OCI-LY1 (cell line): ENCODE measurements at regions not wholly inside any gene's neighbourhood (a gene's known extent, or its start where the extent isn't known, plus 50 kb on each side); places are given as distances from the start of the nearest gene placed in this dataset.

Source experiments
- H2AFZ ChIP-seq: fragments of 200-600 bp; sonication (generic), shearing (Covaris generic); 2 replicates; pipeline ENCODE4 v1.6.0; 2014; ENCODE audit warnings: antibody characterized with exemption, mild to moderate bottlenecking, low read length
- H3F3A ChIP-seq: fragments of 200-600 bp; sonication (generic), shearing (Covaris generic); 2 replicates; pipeline ENCODE4 v1.6.0; 2014; ENCODE audit warnings: mild to moderate bottlenecking, antibody characterized with exemption, low read length, moderate library complexity; ENCODE audit not compliant: insufficient read depth
- H3K27ac ChIP-seq: fragments of 200-600 bp; sonication (generic); 2 replicates; pipeline ENCODE4 v1.5.1; 2014; ENCODE audit warnings: low read length, mixed run types, mild to moderate bottlenecking, low read depth; ENCODE audit not compliant: poor library complexity, severe bottlenecking
- H3K27me3 ChIP-seq: fragments of 200-600 bp; sonication (generic); 2 replicates; pipeline ENCODE4 v1.6.0; 2014; ENCODE audit warnings: antibody characterized with exemption, mild to moderate bottlenecking, low read length, moderate library complexity; ENCODE audit not compliant: insufficient read depth
- H3K36me3 ChIP-seq: fragments of 200-600 bp; sonication (generic); 2 replicates; pipeline ENCODE4 v1.6.1; 2014; ENCODE audit warnings: mild to moderate bottlenecking, antibody characterized with exemption, low read length, moderate library complexity, mixed read lengths; ENCODE audit not compliant: insufficient read depth
- H3K4me1 ChIP-seq: fragments of 200-600 bp; sonication (generic); 2 replicates; pipeline ENCODE4 v1.5.1; 2014; ENCODE audit warnings: mild to moderate bottlenecking, low read length, moderate library complexity; ENCODE audit not compliant: insufficient read depth, severe bottlenecking
- H3K4me2 ChIP-seq: fragments of 200-600 bp; sonication (generic), shearing (Covaris generic); 2 replicates; pipeline ENCODE4 v1.6.1; 2014; ENCODE audit warnings: low read length
- H3K4me3 ChIP-seq: fragments of 200-600 bp; sonication (generic); 2 replicates; pipeline ENCODE4 v1.5.1; 2014; ENCODE audit warnings: low read length, low read depth, mild to moderate bottlenecking, mixed read lengths; ENCODE audit not compliant: poor library complexity, severe bottlenecking
- H3K79me2 ChIP-seq: fragments of 200-600 bp; shearing (Covaris generic); 2 replicates; pipeline ENCODE4 v1.6.1; 2016; ENCODE audit warnings: mixed run types, low read length, mixed read lengths; ENCODE audit not compliant: insufficient read depth
- H3K9ac ChIP-seq: fragments of 200-600 bp; sonication (generic), shearing (Covaris generic); 2 replicates; pipeline ENCODE4 v1.6.1; 2014; ENCODE audit warnings: mild to moderate bottlenecking, low read length, mixed read lengths
- H3K9me2 ChIP-seq: fragments of 200-600 bp; sonication (generic), shearing (Covaris generic); 2 replicates; pipeline ENCODE4 v1.6.1; 2014; ENCODE audit warnings: low read depth, mild to moderate bottlenecking, low read length, mixed read lengths
- H3K9me3 ChIP-seq: fragments of 200-600 bp; shearing (Covaris generic); 2 replicates; pipeline ENCODE4 v1.6.1; 2014; ENCODE audit warnings: low read length, mixed read lengths
- H4K20me1 ChIP-seq: fragments of 200-600 bp; sonication (generic), shearing (Covaris generic); 2 replicates; pipeline ENCODE4 v1.6.0; 2016; ENCODE audit warnings: mild to moderate bottlenecking, low read length; ENCODE audit not compliant: insufficient read depth
- EZH2 ChIP-seq: fragments of 200-600 bp; sonication (generic), shearing (Covaris generic); IDR thresholded peaks from 2 replicates; pipeline ENCODE4 v1.8.0; 2017; ENCODE audit warnings: borderline replicate concordance, mixed run types, mild to moderate bottlenecking, antibody characterized with exemption, low read length, moderate library complexity, mixed read lengths
- TF ChIP-seq, protein P1 (sequence below): fragments of 200-600 bp; sonication (generic), shearing (Covaris generic); IDR thresholded peaks from 2 replicates; pipeline ENCODE4 v1.5.1; 2017; ENCODE audit warnings: mild to moderate bottlenecking, antibody characterized with exemption, low read length, moderate library complexity, mixed read lengths

DNA sequence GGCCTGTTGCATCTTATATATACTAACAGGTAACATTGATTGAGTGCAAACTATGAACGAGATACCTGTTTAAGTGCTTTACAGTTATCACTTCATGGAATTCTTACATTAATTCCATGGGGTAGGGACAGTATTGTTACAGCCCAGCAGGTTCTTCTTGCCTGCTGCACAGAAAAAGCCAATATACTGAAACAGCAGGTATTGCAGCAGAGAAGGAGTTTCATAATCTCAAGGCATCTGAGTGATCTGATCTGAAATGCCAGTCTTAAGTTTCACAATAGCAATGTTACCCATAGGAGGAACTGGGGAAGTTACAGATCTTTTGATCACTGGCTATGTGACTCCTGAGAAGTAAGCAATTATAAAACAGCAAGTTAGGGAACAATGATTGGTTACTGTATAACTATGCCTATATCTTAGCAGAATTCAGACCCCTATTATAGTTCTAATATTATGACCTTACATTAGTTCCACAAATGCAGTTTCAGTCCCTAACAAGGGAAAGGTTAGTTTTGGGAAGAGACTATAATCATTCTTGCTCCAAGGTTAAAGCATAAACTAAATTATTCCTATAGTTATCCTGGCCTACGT, 126.5 kb upstream of the BNC2 start:
- no peaks in the 10 kb centered on the region for H4K20me1 ChIP-seq
- H3K27me3 ChIP-seq = no peaks in the 10 kb centered on the region
- H3K4me3 ChIP-seq = no peak overlapping the region
- H3K9ac ChIP-seq = no peak overlapping the region
- no peaks in the 10 kb centered on the region for H3F3A ChIP-seq
- H3K4me2 ChIP-seq = no peak overlapping the region
- no peaks in the 10 kb centered on the region for H3K36me3 ChIP-seq
- no peaks in the 10 kb centered on the region for H3K9me2 ChIP-seq
- peaks cover 6% of the 10 kb centered on the region; the same call in 1 of the 2 replicates for H3K9me3 ChIP-seq
- H2AFZ ChIP-seq = no peak overlapping the region
- no peak overlapping the region for H3K27ac ChIP-seq
- TF ChIP-seq, protein P1, sequence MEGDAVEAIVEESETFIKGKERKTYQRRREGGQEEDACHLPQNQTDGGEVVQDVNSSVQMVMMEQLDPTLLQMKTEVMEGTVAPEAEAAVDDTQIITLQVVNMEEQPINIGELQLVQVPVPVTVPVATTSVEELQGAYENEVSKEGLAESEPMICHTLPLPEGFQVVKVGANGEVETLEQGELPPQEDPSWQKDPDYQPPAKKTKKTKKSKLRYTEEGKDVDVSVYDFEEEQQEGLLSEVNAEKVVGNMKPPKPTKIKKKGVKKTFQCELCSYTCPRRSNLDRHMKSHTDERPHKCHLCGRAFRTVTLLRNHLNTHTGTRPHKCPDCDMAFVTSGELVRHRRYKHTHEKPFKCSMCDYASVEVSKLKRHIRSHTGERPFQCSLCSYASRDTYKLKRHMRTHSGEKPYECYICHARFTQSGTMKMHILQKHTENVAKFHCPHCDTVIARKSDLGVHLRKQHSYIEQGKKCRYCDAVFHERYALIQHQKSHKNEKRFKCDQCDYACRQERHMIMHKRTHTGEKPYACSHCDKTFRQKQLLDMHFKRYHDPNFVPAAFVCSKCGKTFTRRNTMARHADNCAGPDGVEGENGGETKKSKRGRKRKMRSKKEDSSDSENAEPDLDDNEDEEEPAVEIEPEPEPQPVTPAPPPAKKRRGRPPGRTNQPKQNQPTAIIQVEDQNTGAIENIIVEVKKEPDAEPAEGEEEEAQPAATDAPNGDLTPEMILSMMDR = no peak
- no peak for TF ChIP-seq EZH2
- H3K4me1 ChIP-seq = no peaks in the 10 kb centered on the region
- no peaks in the 10 kb centered on the region for H3K79me2 ChIP-seq

DNA sequence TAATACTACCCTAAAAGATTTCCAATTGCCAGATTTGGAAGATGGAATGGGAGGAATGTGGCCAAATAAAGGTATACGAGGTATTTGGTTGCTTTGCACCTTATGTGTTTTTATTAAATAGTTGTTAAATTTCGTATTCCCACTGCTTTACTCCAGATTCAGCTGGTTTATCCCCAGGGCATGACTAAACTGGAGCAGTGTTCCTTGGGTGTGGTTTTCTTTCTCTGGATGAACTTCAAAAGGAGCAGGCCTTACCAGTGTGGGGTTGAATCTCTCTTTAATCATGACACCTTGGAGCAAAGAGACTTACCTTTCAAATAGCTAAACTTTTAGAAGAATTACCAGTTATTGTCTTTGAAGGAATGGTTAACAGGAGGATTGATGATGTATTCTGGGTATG, 121.7 kb upstream of the BNC2 start:
- Histone ChIP-seq H3K9me3 (peaks cover 5% of the 10 kb centered on the region; the same call in 1 of the 2 replicates), H4K20me1 (no peaks in the 10 kb centered on the region), H3K4me2 (no peak overlapping the region), H3K79me2 (no peaks in the 10 kb centered on the region), H3K27me3 (no peaks in the 10 kb centered on the region), H2AFZ (no peak overlapping the region), H3K36me3 (no peaks in the 10 kb centered on the region), H3F3A (no peaks in the 10 kb centered on the region), H3K9ac (no peak overlapping the region), H3K9me2 (no peaks in the 10 kb centered on the region), H3K4me3 (no peak overlapping the region), H3K27ac (no peak overlapping the region), H3K4me1 (no peaks in the 10 kb centered on the region)
- no peak for TF ChIP-seq EZH2
- TF ChIP-seq, protein P1 = no peak

DNA sequence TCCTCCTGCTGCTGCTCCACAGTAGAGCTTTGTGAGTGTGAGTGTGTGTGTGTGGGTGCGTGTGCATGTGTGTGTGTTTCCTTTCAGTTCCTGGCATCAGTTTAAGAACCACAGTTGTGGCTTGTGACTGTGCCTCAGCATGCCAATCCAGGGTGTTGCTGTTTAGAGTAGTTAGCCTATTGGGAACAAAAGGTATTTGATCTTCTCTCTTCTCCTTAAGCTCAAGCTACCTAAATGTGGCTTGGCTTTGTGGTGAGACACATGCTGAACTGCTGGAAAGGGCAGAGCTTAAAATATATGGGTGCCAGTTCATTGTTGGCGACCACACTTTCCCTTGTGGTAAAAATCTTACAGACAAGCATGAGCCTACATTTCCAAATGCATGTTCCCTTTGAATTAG, 116.6 kb upstream of the BNC2 start:
- Histone ChIP-seq H3K4me2 (no peak overlapping the region), H3K9ac (no peak overlapping the region), H4K20me1 (no peaks in the 10 kb centered on the region), H3F3A (no peaks in the 10 kb centered on the region), H3K79me2 (no peaks in the 10 kb centered on the region), H3K4me3 (no peak overlapping the region), H3K36me3 (no peaks in the 10 kb centered on the region), H3K27me3 (no peaks in the 10 kb centered on the region), H3K27ac (no peak overlapping the region), H3K9me3 (no peaks in the 10 kb centered on the region), H3K4me1 (no peaks in the 10 kb centered on the region), H3K9me2 (no peaks in the 10 kb centered on the region), H2AFZ (no peak overlapping the region)
- TF ChIP-seq, protein P1 = no peak
- no peak for TF ChIP-seq EZH2
